ENCODE measurements at regions not wholly inside any gene's neighbourhood (a gene's known extent, or its start where the extent isn't known, plus 50 kb on each side); places are given as distances from the start of the nearest gene placed in this dataset.

DNA sequence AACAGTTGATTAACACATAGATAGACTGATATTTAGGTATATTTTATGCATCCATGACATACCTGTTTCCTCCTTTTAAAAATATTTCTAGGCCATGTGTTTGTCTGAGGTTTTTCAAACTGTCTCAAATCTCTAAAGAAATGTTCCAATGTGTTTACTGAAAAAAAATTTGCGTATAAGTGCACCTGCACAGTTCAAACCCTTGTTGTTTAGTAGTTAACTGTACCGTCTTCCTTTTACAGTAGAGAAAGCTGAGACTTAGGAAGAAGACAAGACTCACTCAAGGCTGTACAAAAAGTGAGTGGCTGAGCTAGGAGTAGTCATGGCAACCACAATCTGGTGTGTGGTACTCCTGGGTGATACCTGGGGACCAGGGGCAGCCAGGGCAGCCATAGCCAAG lies 934.6 kb downstream of the VRK1 start:
- H3K27ac Mint-ChIP-seq: no peak overlapping the region
- CTCF ChIA-PET: no interaction called here

DNA sequence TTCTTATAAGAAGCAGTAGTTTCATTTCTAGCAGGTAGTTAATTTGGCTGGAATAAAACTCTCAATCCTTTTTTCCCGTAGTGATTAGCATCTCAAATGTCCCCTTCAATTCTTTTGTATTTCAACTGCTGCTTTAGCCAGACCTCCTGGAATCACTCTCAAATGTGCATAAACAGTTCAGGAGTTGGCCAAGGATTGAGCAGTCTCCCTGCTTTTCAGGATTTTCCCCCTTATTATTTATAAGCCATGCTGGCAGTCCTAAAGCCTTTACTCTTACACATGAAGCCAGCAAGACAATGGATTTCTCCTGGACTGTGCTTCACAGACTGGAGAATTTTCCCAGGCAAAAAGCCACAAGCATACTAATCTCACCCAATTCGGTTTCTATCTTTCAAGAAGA lies 950.1 kb downstream of the VRK1 start:
- Mint-ChIP-seq H3K36me3 (ENCODE audit: low read depth) (no peaks in the 10 kb centered on the region), H3K4me3 (no peak overlapping the region), H3K27me3 (no peaks in the 10 kb centered on the region), H3K9me3 (peaks cover 14% of the 10 kb centered on the region), H3K27ac (no peak overlapping the region), H3K4me1 (no peaks in the 10 kb centered on the region)
- TF ChIP-seq, protein P1, sequence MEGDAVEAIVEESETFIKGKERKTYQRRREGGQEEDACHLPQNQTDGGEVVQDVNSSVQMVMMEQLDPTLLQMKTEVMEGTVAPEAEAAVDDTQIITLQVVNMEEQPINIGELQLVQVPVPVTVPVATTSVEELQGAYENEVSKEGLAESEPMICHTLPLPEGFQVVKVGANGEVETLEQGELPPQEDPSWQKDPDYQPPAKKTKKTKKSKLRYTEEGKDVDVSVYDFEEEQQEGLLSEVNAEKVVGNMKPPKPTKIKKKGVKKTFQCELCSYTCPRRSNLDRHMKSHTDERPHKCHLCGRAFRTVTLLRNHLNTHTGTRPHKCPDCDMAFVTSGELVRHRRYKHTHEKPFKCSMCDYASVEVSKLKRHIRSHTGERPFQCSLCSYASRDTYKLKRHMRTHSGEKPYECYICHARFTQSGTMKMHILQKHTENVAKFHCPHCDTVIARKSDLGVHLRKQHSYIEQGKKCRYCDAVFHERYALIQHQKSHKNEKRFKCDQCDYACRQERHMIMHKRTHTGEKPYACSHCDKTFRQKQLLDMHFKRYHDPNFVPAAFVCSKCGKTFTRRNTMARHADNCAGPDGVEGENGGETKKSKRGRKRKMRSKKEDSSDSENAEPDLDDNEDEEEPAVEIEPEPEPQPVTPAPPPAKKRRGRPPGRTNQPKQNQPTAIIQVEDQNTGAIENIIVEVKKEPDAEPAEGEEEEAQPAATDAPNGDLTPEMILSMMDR (IDR thresholded peaks at IDR 0.05): no peak
- CTCF ChIA-PET: no interaction called here
- POLR2A ChIA-PET: no interaction called here
- DNase-seq: no peak
- intact Hi-C loops (cut with micrococcal nuclease): no loop called here
- no peak for ATAC-seq (ENCODE audit: low read depth)

More for the DNA sequence above, 934.6 kb downstream of the VRK1 start:
- Mint-ChIP-seq H3K36me3 (ENCODE audit: low read depth) (no peaks in the 10 kb centered on the region), H3K9me3 (peaks cover 7% of the 10 kb centered on the region), H3K4me1 (no peaks in the 10 kb centered on the region), H3K27me3 (no peaks in the 10 kb centered on the region), H3K4me3 (no peak overlapping the region)
- POLR2A ChIA-PET: no interaction called here
- intact Hi-C loops (cut with micrococcal nuclease): no loop called here
- ATAC-seq (ENCODE audit: low read depth) (no peak), DNase-seq (no peak)
- TF ChIP-seq, protein P1 (IDR thresholded peaks at IDR 0.05): no peak

DNA sequence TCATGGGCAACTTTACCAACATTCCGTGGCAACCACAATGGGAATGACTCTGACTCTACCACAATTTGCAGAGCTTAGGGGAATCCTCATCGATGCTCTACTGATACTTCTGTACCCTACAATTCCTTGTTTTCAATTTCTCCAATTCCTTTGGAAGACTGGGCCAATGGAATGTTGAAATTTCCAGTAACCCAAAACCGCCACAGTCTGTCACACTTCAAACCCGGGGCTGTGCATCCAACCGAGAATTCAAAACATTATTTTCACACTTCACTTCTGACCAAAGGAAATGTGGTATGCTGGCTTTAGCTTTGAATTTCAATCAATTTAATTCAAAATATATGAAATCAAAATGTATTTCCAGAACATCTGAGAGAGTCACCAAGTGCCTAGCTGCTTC lies 951.4 kb downstream of the VRK1 start:
- CTCF ChIA-PET: no interaction called here
- Mint-ChIP-seq H3K4me1 (no peaks in the 10 kb centered on the region), H3K9me3 (peaks cover 14% of the 10 kb centered on the region), H3K36me3 (ENCODE audit: low read depth) (no peaks in the 10 kb centered on the region), H3K4me3 (no peak overlapping the region), H3K27ac (no peak overlapping the region), H3K27me3 (no peaks in the 10 kb centered on the region)
- TF ChIP-seq, protein P1 (IDR thresholded peaks at IDR 0.05): no peak
- ATAC-seq (ENCODE audit: low read depth) (no peak), DNase-seq (no peak)
- intact Hi-C loops (cut with micrococcal nuclease): no loop called here
- POLR2A ChIA-PET: no interaction called here

DNA sequence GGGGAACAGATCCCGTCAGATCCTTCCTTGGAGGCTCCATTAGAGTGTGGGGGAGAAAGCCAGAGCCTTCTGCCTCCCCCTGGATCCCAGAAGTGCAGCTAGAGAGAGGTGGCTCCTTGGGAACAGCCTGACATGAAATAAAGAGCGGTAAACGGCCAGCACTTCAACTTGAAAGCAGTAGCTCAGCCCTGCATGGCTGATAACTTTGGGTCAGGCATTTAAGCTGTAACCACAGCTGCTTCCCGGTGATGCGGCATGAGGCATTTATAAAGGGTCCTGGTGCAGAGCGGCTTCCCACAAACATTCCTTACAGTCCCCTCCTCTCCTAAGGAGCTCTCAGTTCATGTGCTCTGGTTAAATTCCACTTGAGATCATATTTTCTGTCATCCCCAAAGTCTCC lies 960.3 kb downstream of the VRK1 start:
- Mint-ChIP-seq H3K27ac (no peak overlapping the region), H3K4me3 (no peak overlapping the region), H3K4me1 (no peaks in the 10 kb centered on the region), H3K9me3 (peaks cover 2% of the 10 kb centered on the region), H3K27me3 (no peaks in the 10 kb centered on the region), H3K36me3 (ENCODE audit: low read depth) (no peaks in the 10 kb centered on the region)
- DNase-seq (no peak), ATAC-seq (ENCODE audit: low read depth) (no peak)
- ChIA-PET POLR2A (no interaction called here), CTCF (no interaction called here)
- TF ChIP-seq, protein P1 (IDR thresholded peaks at IDR 0.05): no peak
- intact Hi-C loops (cut with micrococcal nuclease): no loop called here

DNA sequence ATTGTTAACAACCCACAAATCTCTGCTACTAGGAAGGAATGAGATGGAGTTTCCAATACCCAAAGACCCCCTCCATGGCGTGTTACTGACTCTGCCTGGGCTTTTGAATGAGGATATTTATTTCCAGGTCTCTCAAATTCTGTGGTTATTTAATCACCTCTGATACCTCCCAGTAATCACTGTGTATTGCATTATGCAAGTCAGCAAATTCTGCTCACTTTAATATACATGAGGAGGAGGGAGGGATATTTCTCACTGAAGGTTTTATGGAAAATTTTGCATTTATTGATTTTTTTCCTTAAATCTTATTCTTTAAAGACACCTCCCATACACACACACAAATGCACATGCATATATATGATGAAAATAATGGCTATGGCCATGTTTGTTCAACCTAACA lies 962.9 kb downstream of the VRK1 start:
- no peaks in the 10 kb centered on the region for H3K27me3 Mint-ChIP-seq
- POLR2A ChIA-PET: no interaction called here
- no peak overlapping the region for H3K4me3 Mint-ChIP-seq
- TF ChIP-seq, protein P1 (IDR thresholded peaks at IDR 0.05): no peak
- no peaks in the 10 kb centered on the region for H3K36me3 Mint-ChIP-seq (ENCODE audit: low read depth)
- CTCF ChIA-PET: no interaction called here
- H3K4me1 Mint-ChIP-seq: no peaks in the 10 kb centered on the region
- intact Hi-C loops (cut with micrococcal nuclease): no loop called here
- ATAC-seq (ENCODE audit: low read depth) (no peak), DNase-seq (no peak)
- no peak overlapping the region for H3K27ac Mint-ChIP-seq
- peaks cover 2% of the 10 kb centered on the region for H3K9me3 Mint-ChIP-seq

Measured in activated B cell treated with CpG ODN at 0.5 μM for 24 hours (primary cell).